Bone marrow (tissue), 2 donors: ENCODE measurements at regions not wholly inside any gene's neighbourhood (a gene's known extent, or its start where the extent isn't known, plus 50 kb on each side); places are given as distances from the start of the nearest gene placed in this dataset.

ENCODE experiments used
- DNase-seq, 2 donors: peaks; one replicate each; lab custom pipeline; 2025; lab: John Stamatoyannopoulos, UW

- DNase-seq = no peak
Measured at GRCh38 chr16:73569266-73569980, 521.5 kb upstream of the ZFHX3 start.

GRCh38 chr16:73568769-73569168 is 520.8 kb upstream of the ZFHX3 start:
- DNase-seq = no peak

GRCh38 chr16:73565925-73566324 is 518.0 kb upstream of the ZFHX3 start:
- DNase-seq = no peak

- no peak for DNase-seq
Measured at GRCh38 chr16:73565263-73565662, 517.3 kb upstream of the ZFHX3 start.

GRCh38 chr16:73563709-73564108 is 515.8 kb upstream of the ZFHX3 start:
- DNase-seq = no peak

GRCh38 chr16:73560497-73560896 is 512.6 kb upstream of the ZFHX3 start:
- no peak for DNase-seq

- DNase-seq = no peak
Measured at GRCh38 chr16:73558219-73558618, 510.3 kb upstream of the ZFHX3 start.

- no peak for DNase-seq
Measured at GRCh38 chr16:73553941-73554660, 506.2 kb upstream of the ZFHX3 start.

- no peak for DNase-seq
Measured at GRCh38 chr16:73549984-73550631, 502.2 kb upstream of the ZFHX3 start.

- DNase-seq = no peak
Measured at GRCh38 chr16:73547552-73548403, 499.9 kb upstream of the ZFHX3 start.

GRCh38 chr16:73546341-73546845 is 498.5 kb upstream of the ZFHX3 start:
- no peak for DNase-seq

GRCh38 chr16:73545755-73546154 is 497.8 kb upstream of the ZFHX3 start:
- DNase-seq = no peak

GRCh38 chr16:73545290-73545689 is 497.4 kb upstream of the ZFHX3 start:
- no peak for DNase-seq

GRCh38 chr16:73544826-73545225 is 496.9 kb upstream of the ZFHX3 start:
- no peak for DNase-seq

GRCh38 chr16:73543970-73544599 is 496.2 kb upstream of the ZFHX3 start:
- no peak for DNase-seq

- DNase-seq = no peak
Measured at GRCh38 chr16:73543331-73543969, 495.5 kb upstream of the ZFHX3 start.

- DNase-seq = no peak
Measured at GRCh38 chr16:73542885-73543284, 495.0 kb upstream of the ZFHX3 start.

GRCh38 chr16:73537921-73538320 is 490.0 kb upstream of the ZFHX3 start:
- DNase-seq = no peak

GRCh38 chr16:73536931-73537330 is 489.0 kb upstream of the ZFHX3 start:
- DNase-seq = no peak

GRCh38 chr16:73531021-73531420 is 483.1 kb upstream of the ZFHX3 start:
- no peak for DNase-seq

- no peak for DNase-seq
Measured at GRCh38 chr16:73530529-73530928, 482.6 kb upstream of the ZFHX3 start.
